Endometrium (tissue), 2 donors: ENCODE measurements at regions not wholly inside any gene's neighbourhood (a gene's known extent, or its start where the extent isn't known, plus 50 kb on each side); places are given as distances from the start of the nearest gene placed in this dataset.
"Not testable (repeated sequence)": the region's sequence is repeated elsewhere in the genome, so short reads cannot be mapped to it uniquely, and the experiment has no call there.

ENCODE experiments used
- FAIRE-seq: peaks from 2 replicates; lab custom pipeline; 2012; peaks lifted over from hg19 to GRCh38; lab: Jason Lieb, UNC
- donor health status: control.
- donor health status: control.

DNA sequence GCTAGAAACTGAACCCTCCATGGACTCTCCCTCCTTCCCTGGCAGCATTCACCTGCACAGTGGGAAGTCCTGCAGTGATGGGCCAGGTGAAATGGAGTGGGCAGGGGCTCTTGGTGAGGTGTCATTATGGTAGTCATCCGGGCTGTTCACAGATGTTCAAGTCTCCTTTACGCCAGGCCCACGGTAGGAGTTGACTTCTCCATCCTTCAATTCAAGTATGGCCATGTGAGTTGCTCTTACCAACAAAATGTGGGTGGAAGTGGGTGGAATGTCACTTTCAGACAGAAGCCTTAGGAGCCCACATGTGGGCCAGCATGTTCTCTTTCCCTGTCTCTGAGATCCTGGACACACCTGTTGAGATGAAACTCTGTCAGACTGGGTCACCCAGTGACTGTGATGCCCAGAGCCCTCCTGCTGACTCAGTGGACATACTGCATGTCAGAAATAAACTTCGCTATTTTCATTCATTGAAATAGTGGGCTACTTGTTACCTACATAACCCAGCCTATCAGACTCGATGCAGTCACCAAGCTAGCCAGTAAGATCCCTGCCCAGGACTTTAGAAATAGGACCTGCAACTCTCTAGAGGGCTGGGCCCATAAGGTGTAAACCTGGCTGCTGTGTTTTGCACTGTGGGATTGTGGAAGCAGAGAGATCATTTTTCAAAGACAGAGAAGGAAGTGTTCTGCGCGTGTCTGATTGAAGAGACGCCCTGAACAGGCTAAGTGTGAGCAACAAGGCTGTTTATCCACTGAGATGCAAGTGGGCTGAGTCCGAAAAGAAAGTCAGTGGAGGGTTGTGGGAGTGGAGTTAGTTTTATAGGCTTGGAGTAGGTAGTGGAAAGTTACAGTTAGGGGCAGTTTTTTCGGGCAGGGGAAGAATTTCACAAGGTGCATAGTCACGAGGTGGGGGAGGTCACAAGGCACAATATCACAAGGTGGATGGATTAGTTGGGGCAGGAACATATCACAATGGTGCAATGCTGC, 174.4 kb downstream of the TRIM43 start:
- not testable (repeated sequence) for FAIRE-seq

DNA sequence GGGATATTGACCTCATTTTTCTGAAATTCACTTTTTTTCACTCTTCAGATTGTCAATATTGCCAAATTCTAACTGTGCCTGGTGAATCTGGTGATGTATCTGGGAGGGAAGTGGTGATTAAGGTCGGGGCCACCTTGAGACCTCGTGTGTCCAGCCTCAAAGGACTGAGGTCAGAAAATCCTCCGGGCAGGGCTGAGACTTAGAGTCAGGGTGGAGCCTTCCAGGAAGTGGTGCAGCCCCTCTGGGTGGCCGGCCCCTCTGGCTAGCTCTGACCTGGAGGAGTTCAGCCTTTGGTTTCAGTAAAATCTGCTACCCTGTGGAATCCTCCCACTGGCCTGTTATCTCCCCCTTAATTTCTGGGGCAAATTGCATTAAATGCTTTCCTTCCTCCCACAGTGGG, 175.7 kb downstream of the TRIM43 start:
- FAIRE-seq: not testable (repeated sequence)

DNA sequence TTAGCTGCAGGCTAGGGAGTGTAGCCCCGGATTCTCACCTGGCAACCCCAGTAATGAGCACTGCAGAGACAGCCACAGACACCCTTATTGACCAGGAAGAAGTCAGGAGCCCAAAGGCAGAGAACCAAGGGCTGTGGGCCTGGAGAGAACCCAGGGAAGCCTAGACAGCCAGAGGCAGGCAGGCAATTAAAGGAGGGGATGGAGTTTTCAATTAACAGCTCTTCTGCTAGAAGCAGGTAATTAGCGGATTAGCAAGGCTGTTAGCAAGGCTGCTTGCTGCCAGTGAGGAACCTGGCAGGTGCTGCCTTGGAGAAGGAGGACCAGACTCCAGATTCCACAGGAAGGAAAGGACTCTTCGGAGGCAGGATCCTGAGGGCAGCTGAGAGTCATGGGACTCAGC, 176.1 kb downstream of the TRIM43 start:
- not testable (repeated sequence) for FAIRE-seq

DNA sequence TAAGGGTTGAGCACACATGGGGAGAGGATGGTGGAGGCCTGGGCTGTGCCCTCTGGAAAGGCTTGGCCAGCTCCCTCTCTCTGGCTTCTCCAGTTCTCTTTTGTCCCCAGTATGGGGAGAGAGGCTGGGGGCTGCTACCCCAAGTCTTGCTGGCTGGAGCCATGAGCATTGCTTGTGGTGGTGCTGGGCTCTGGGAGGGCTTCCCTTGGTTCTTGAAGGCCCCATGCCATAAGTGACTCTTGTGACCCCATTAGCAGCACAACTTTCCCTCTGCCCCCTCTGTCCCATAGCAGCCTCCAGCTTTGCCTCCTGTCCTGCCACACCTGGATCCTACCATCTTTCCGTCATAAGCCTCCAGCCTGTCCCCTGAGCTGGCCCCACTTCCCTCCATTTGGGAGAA, 177.5 kb downstream of the TRIM43 start:
- FAIRE-seq: not testable (repeated sequence)

DNA sequence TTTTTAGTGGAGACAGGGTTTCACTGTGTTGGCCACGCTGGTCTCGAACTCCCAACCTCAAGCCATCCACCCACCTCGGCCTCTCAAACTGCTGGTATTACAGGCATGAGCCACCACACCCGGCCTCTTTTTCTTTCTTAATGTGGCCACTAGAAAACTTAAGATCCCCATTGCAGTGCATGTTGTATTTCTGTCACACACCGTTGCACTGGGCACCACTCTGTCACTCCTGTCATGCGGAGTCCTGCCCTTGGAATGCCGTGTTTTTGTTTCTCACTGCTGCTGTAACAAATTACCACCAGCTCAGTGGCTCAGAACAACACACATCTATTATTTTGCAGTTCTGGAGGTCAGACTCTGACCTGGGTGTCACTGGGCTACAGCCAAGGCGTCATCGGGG, 178.9 kb downstream of the TRIM43 start:
- not testable (repeated sequence) for FAIRE-seq

DNA sequence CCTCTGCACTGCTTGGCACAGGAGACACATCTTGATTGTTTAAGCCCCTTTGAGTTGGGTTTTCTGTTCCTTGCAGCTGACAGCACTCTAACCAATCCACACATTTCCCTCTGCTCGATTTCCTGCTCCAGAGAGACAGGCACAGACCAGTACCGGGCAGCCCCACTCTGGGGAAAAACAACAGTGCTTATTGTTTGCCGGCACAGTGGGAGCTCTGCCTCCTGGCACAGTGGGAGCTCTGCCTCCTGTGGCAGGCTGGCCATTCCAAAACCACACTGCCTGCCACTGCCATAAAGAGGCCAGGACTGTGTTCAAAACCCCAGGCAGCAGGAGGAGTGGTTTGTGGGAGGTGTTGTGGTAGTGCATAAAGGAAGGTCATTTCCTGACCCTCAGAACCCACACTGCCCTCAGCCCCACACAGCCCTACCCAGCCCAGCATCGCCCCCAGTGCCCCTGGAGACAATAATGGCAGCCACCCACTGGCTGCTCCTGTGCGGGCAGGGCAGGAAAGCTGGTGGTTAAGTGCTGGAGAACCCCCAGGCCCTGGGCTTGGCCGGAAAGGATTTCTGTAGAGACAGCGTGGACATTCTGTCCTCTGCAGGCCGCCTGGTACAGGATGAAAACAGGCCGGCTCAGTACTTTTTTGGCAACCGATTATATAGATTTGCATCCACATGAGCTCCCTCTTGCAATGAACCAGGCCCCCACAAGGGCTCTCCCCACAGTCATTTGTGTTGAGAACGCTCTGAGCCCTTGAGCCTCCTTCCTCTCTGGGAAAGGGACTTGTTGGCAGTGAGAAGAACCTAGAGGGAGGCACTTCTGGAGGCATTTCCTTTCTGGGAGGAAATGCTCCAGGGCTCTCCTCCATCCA, 182.8 kb downstream of the TRIM43 start:
- not testable (repeated sequence) for FAIRE-seq

DNA sequence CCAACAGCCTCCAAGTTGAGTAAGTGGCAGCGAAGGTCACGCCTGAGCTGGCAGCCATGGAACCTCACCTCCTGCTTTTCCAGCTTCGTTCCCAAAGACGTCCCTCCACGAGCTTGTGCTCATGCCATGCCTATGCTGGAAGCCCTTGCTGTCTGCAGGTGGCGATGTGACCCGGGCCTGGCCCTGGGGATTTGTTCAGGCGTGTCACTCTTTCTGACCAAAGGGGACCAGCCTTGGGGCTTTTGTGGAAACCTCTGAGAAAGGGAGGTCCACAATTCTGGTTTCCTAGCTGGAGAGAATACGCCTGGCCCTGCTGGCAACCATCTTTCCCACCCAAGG, 183.4 kb downstream of the TRIM43 start:
- FAIRE-seq: not testable (repeated sequence)
